GM12875 (cell line): ENCODE measurements at regions not wholly inside any gene's neighbourhood (a gene's known extent, or its start where the extent isn't known, plus 50 kb on each side); places are given as distances from the start of the nearest gene placed in this dataset.

Experiments used
- H3K4me3 ChIP-seq: one replicate; pipeline ENCODE4 v1.5.1; 2011; ENCODE audit warnings: low read depth, low read length, control low read depth
- TF ChIP-seq, protein P1 (sequence below): IDR thresholded peaks from 2 replicates; pipeline ENCODE4 v1.5.1; 2011; ENCODE audit warnings: low read depth, mild to moderate bottlenecking, control low read depth, inconsistent platforms, low read length, moderate library complexity, borderline replicate concordance; ENCODE audit not compliant: insufficient read depth

DNA sequence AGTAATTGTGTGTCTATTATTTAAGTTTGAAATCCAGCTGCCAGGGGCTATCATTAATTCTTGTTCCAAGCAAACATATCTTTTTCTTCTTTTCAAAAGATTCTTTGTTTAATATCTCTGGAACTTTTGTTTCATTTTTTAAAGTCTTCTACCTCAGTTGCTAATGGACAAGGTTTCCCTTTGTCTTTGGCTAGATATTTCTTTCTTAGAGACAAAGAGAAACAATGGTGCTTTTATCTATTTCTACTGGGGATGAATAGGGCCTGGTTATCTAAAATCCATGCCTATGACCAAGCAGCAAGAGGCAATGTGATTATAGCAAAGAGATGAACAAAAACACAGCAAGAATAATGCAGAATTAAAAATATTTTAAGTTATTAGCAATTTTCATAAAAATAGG lies 661.3 kb upstream of the KLF12 start:
- TF ChIP-seq, protein P1, sequence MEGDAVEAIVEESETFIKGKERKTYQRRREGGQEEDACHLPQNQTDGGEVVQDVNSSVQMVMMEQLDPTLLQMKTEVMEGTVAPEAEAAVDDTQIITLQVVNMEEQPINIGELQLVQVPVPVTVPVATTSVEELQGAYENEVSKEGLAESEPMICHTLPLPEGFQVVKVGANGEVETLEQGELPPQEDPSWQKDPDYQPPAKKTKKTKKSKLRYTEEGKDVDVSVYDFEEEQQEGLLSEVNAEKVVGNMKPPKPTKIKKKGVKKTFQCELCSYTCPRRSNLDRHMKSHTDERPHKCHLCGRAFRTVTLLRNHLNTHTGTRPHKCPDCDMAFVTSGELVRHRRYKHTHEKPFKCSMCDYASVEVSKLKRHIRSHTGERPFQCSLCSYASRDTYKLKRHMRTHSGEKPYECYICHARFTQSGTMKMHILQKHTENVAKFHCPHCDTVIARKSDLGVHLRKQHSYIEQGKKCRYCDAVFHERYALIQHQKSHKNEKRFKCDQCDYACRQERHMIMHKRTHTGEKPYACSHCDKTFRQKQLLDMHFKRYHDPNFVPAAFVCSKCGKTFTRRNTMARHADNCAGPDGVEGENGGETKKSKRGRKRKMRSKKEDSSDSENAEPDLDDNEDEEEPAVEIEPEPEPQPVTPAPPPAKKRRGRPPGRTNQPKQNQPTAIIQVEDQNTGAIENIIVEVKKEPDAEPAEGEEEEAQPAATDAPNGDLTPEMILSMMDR: no peak
- H3K4me3 ChIP-seq: no peak overlapping the region

DNA sequence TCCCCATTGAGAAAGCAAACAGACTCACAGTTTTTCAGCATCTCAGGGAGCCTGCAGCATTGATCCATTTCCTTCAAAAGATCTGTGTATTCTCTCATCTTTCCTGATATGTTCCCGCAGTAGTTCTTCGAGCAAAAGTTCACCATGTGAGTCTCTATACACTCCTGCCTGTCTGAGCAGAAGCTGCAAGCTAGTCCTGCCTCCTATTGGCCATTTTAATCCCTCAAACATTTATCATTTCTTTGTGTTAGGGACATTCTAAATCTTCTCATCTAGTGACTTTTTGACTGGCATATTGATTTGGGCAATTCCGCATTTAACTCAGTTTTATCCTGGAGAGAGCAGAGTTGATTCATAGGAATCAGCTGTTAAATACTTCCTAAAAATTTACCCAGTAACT lies 660.4 kb upstream of the KLF12 start:
- no peak overlapping the region for H3K4me3 ChIP-seq
- TF ChIP-seq, protein P1: no peak

DNA sequence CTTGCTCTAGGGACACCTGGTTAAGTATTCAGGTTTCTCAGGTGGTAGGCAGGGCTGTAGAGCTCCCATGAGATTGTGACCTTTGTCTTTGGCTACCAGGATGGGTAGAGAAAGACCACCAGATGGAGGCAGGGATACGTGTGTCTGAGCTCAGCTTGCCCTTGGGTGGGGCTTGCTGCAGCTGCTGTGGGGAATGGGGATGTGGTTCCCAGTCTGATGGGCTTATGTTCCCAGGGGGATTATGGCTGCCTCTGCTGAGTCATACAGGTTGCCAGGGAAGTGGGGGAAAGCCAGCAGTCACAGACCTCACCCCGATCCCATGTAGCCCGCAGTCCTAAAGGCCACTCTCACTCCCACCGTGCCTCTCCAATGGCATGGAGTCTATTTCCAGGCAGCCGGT lies 659.9 kb upstream of the KLF12 start:
- TF ChIP-seq, protein P1: no peak
- no peak overlapping the region for H3K4me3 ChIP-seq

DNA sequence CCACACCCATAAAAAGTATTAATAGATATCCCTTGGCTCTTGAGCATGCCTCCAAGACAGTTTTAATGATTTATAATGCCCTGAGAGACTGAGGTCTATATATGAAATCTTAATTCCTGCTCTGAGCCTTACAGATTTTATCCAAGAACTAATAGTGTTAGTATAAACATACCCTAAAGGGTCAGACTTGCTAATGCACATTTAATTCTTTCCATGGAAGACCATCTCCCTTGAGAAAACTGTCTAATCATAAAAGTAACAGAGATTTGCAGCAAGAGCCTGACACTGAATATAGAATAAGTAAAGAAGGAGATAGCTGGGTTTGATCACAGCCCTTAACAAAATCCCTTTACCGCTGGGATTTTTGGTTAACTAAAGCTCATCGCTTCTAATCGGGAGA lies 650.8 kb upstream of the KLF12 start:
- H3K4me3 ChIP-seq: no peak overlapping the region
- TF ChIP-seq, protein P1: no peak

DNA sequence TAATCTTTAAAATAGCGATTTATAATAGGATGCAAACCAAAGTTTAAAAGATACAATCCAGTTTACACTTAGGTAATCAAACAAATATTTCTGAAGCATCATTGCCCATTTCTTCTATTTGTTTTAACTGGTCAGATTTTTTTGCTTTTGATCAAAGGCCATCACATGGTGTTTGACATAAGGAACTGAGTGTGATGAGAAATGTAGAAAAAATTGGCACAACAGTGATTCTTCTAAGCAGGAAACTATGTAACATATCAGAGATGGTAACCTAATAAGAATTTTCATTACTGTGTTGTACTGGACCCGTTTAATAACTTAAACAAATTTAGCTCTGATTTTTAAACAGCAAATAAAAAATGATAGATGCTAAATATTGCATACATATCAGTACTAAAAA lies 644.7 kb upstream of the KLF12 start:
- H3K4me3 ChIP-seq: no peak overlapping the region
- TF ChIP-seq, protein P1: no peak

DNA sequence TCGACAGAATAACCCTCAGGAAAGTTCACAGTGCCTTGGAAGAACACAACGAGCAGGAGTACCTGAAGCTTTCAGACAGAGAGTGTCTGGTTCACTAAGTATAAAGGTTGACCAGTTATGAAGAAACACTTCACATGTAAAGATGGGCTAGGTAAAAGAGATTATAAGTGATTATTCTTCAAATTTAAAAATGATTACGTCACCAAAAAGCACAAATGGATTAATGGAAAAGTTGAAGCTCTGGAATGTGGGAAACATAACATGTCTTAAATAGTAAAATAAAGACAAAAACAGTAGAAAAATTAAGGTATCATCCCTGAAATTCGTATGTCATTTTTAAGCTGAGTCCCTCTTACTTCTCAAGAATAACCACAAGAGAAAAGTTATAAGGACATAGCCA lies 643.9 kb upstream of the KLF12 start:
- no peak overlapping the region for H3K4me3 ChIP-seq
- TF ChIP-seq, protein P1: no peak

DNA sequence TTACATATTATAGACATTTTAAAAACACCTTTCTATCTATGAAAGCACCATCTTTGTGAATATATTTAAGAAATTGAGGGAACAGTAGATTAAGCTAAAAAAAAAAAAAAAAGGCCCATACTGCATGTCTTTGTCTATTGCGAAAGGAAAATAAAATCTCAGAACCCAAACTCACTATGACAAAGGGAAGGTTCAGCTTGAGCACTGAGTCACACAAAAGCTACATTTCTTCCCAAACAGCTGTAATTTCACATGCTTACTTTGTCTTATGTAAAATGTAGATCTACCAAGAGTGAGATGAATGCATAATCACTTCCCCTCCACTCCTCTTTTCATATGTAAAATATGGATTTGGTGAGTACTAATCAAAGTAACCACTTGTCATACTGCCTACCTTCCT lies 640.1 kb upstream of the KLF12 start:
- TF ChIP-seq, protein P1: no peak
- H3K4me3 ChIP-seq: no peak overlapping the region
